B cell (primary cell): ENCODE measurements at regions not wholly inside any gene's neighbourhood (a gene's known extent, or its start where the extent isn't known, plus 50 kb on each side); places are given as distances from the start of the nearest gene placed in this dataset.

ENCODE experiments used
- EZH2 ChIP-seq: IDR thresholded peaks from 2 replicates; pipeline ENCODE4 v1.6.1; 2012; ENCODE audit warnings: borderline replicate concordance, low read depth, mild to moderate bottlenecking, moderate library complexity, low read length; ENCODE audit not compliant: insufficient read depth, poor library complexity, severe bottlenecking
- TF ChIP-seq, protein P1 (sequence below): fragments of 200-600 bp; IDR thresholded peaks from one replicate; pipeline ENCODE4 v1.8.0; 2022; ENCODE audit warnings: antibody characterized with exemption, mild to moderate bottlenecking

DNA sequence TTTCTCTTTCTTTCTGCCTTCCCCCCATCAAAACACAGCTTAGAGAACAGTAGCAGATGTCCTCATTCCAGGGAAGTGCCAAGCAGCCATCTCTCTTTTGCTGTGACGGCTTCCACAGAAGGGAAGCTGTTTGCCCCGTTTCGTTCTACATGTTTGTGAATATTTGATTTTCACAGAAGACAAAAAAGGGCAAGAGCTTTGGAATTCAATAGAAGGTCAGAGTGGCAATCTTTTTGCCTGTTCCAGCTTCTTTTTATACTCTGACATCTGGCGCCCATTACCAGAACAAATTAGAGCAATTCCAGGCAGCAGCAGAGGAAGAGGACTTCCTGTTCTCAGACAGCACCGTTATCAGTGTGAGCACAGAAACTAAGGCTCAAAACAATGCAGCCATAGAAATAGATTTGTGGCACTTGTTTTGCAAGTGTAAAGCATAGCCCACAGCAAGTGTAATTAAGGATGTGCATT lies 79.0 kb upstream of the CDH19 start:
- TF ChIP-seq, protein P1, sequence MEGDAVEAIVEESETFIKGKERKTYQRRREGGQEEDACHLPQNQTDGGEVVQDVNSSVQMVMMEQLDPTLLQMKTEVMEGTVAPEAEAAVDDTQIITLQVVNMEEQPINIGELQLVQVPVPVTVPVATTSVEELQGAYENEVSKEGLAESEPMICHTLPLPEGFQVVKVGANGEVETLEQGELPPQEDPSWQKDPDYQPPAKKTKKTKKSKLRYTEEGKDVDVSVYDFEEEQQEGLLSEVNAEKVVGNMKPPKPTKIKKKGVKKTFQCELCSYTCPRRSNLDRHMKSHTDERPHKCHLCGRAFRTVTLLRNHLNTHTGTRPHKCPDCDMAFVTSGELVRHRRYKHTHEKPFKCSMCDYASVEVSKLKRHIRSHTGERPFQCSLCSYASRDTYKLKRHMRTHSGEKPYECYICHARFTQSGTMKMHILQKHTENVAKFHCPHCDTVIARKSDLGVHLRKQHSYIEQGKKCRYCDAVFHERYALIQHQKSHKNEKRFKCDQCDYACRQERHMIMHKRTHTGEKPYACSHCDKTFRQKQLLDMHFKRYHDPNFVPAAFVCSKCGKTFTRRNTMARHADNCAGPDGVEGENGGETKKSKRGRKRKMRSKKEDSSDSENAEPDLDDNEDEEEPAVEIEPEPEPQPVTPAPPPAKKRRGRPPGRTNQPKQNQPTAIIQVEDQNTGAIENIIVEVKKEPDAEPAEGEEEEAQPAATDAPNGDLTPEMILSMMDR = no peak
- TF ChIP-seq EZH2 = no peak
